Activated CD8-positive, alpha-beta T cell treated with anti-CD3 and anti-CD28 coated beads for 36 hours (primary cell): ENCODE measurements at regions not wholly inside any gene's neighbourhood (a gene's known extent, or its start where the extent isn't known, plus 50 kb on each side); places are given as distances from the start of the nearest gene placed in this dataset.

ENCODE experiments used
- ATAC-seq: fragments of 200-7000 bp; cut with Tn5 transposase; one replicate; pipeline ENCODE4 v1.10.0; 2021; ENCODE audit warnings: mild to moderate bottlenecking, moderate library complexity
- CTCF ChIA-PET: fragments of 350-600 bp; sonication (Branson Sonifier 250); formaldehyde crosslinking; loops from one replicate; lab custom pipeline; 2021; ENCODE audit warnings: antibody characterized with exemption; lab: Charles Lee
- POLR2A ChIA-PET: fragments of 350-600 bp; sonication (Branson Sonifier 250); formaldehyde crosslinking; loops from one replicate; lab custom pipeline; 2021; ENCODE audit warnings: antibody characterized with exemption; lab: Charles Lee
- DNase-seq: peaks from one replicate; pipeline ENCODE4 v3.0.0-alpha.2; 2020
- H3K27ac Mint-ChIP-seq: one replicate; pipeline ENCODE4 v1.8.0; 2021; ENCODE audit warnings: mild to moderate bottlenecking, mixed read lengths
- H3K27me3 Mint-ChIP-seq: one replicate; pipeline ENCODE4 v1.8.0; 2021; ENCODE audit warnings: mixed read lengths
- H3K36me3 Mint-ChIP-seq: one replicate; pipeline ENCODE4 v1.8.0; 2021; ENCODE audit warnings: low read depth, mixed read lengths
- H3K4me1 Mint-ChIP-seq: one replicate; pipeline ENCODE4 v1.8.0; 2021; ENCODE audit warnings: low read depth, mixed read lengths
- H3K4me3 Mint-ChIP-seq: one replicate; pipeline ENCODE4 v1.8.0; 2021; ENCODE audit warnings: mild to moderate bottlenecking, moderate library complexity, mixed read lengths
- H3K9me3 Mint-ChIP-seq: one replicate; pipeline ENCODE4 v1.8.0; 2021; ENCODE audit warnings: mixed read lengths
- intact Hi-C: fragments of 100-400 bp; cut with micrococcal nuclease; formaldehyde crosslinking; loops from one replicate; pipeline ENCODE4 v1.10.0; 2022
- TF ChIP-seq, protein P1 (sequence below): fragments of 200-600 bp; IDR thresholded peaks from one replicate; pipeline ENCODE4 v1.8.0; 2022; ENCODE audit warnings: antibody characterized with exemption, mild to moderate bottlenecking

DNA sequence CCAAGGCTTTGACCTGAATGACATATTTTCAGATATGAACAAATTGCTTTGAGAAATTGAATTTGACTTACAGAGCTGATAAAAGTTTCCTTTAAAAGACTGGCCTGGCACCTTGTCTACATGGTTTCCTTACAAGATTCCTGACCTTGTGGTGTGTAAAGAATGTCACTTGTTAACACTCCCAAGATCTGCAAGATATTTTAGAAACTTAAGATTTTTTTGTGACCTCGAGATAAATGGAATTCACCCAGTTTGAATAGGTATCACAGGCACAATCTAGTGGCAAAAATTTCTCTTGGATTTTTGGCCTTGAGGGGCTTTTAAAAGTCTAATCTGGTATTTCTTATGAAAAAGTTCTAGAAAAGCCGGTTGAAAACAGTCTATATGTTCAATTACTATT is 1568.9 kb upstream of the IGFBP7 start:
- Mint-ChIP-seq H3K27ac (no peak overlapping the region), H3K27me3 (no peaks in the 10 kb centered on the region), H3K9me3 (peaks cover 4% of the 10 kb centered on the region), H3K4me3 (no peak overlapping the region), H3K36me3 (no peaks in the 10 kb centered on the region), H3K4me1 (no peaks in the 10 kb centered on the region)
- intact Hi-C loops = no loop called here
- TF ChIP-seq, protein P1, sequence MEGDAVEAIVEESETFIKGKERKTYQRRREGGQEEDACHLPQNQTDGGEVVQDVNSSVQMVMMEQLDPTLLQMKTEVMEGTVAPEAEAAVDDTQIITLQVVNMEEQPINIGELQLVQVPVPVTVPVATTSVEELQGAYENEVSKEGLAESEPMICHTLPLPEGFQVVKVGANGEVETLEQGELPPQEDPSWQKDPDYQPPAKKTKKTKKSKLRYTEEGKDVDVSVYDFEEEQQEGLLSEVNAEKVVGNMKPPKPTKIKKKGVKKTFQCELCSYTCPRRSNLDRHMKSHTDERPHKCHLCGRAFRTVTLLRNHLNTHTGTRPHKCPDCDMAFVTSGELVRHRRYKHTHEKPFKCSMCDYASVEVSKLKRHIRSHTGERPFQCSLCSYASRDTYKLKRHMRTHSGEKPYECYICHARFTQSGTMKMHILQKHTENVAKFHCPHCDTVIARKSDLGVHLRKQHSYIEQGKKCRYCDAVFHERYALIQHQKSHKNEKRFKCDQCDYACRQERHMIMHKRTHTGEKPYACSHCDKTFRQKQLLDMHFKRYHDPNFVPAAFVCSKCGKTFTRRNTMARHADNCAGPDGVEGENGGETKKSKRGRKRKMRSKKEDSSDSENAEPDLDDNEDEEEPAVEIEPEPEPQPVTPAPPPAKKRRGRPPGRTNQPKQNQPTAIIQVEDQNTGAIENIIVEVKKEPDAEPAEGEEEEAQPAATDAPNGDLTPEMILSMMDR = no peak
- DNase-seq (no peak), ATAC-seq (no peak)
- ChIA-PET CTCF (no interaction called here), POLR2A (no interaction called here)

DNA sequence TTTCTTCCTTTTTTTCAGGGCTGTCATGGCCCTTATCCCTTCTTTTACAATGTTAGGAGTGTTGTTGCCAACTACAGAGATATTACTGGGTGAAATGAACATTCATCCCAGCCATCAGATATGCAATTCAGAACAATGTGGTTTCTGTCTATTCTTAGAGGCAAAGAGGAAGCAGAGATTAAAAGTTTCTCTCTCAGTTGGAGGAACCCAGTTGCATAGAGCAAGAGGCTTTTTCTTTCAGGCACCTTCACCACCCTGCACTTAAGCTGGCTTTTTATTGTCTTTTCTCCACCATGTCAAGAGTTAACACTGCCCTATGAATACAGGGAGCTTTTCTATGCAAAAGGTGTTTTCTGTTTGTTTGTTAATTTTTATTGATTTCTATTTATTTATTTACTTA is 1559.6 kb upstream of the IGFBP7 start:
- H3K9me3 Mint-ChIP-seq = peaks cover 9% of the 10 kb centered on the region
- TF ChIP-seq, protein P1 = no peak
- CTCF ChIA-PET = no interaction called here
- no peaks in the 10 kb centered on the region for H3K36me3 Mint-ChIP-seq
- no peak for DNase-seq
- POLR2A ChIA-PET = no interaction called here
- intact Hi-C loops = no loop called here
- no peaks in the 10 kb centered on the region for H3K27me3 Mint-ChIP-seq
- H3K4me3 Mint-ChIP-seq = no peak overlapping the region
- ATAC-seq = no peak
- H3K4me1 Mint-ChIP-seq = no peaks in the 10 kb centered on the region
- H3K27ac Mint-ChIP-seq = no peak overlapping the region

DNA sequence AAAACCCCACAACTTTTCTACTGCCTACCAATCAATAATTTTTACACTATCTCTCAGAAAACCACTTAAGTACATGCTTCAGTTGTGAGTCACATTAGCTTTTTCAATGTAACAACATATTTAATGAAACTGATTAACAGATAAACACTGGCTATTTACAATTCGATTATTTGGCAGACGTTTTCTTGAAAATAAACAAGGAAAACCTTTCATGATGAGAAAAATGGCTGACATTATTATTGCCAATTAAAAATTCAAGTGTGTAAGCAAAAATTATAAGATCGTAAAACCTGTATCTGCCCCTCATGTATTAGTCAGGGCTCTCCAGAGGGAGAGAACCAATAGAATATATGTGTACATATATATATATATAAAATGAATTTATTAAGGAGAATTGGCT is 1555.5 kb upstream of the IGFBP7 start:
- no peaks in the 10 kb centered on the region for H3K36me3 Mint-ChIP-seq
- H3K4me1 Mint-ChIP-seq = no peaks in the 10 kb centered on the region
- no peak overlapping the region for H3K27ac Mint-ChIP-seq
- no peak for DNase-seq
- no peak overlapping the region for H3K4me3 Mint-ChIP-seq
- intact Hi-C loops = no loop called here
- H3K27me3 Mint-ChIP-seq = no peaks in the 10 kb centered on the region
- TF ChIP-seq, protein P1 = no peak
- POLR2A ChIA-PET = no interaction called here
- ATAC-seq = no peak
- CTCF ChIA-PET = no interaction called here
- peaks cover 9% of the 10 kb centered on the region for H3K9me3 Mint-ChIP-seq

DNA sequence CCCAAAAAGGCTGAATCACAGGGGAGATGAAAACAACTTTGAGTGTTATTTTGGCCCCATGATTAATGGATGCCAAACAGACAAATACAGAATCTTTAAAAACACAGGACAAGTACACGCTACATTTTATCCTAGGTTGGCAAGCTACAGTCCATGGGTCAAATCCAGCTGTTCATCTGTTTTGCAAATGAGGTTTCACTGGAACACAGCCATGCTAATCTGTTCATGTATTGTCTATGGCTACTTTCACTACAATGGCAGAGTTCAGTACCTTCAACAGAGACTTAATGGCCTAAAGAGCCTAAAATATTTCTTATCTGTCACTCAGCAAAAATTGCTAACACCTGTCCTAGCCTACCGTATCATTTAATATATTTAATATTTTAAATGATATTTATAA is 1548.5 kb upstream of the IGFBP7 start:
- Mint-ChIP-seq H3K9me3 (peaks cover 6% of the 10 kb centered on the region), H3K4me1 (no peaks in the 10 kb centered on the region), H3K36me3 (no peaks in the 10 kb centered on the region), H3K27ac (no peak overlapping the region), H3K27me3 (no peaks in the 10 kb centered on the region), H3K4me3 (no peak overlapping the region)
- ChIA-PET CTCF (no interaction called here), POLR2A (no interaction called here)
- DNase-seq (no peak), ATAC-seq (no peak)
- intact Hi-C loops = no loop called here
- TF ChIP-seq, protein P1 = no peak

DNA sequence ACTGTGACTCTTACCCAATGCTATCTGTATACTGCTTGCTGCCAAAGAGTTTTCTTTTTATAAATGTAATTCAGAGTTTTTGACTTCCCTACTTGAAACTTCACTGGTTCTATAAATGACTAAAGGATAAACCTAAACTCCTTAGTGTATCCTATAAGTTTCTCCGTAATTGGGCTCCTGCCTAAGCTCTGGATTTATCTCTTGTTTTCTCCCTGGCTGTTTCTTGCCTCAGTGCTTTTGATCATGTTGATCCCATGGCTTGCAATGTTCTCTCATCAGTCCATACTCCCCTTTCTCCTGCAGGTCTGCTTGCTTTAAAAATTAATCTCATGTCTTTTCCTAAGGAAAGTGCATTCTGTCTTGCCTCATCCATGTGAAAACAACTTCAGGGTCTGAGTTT is 1543.1 kb upstream of the IGFBP7 start:
- TF ChIP-seq, protein P1 = no peak
- no peaks in the 10 kb centered on the region for H3K27me3 Mint-ChIP-seq
- ATAC-seq (no peak), DNase-seq (no peak)
- H3K4me3 Mint-ChIP-seq = no peak overlapping the region
- peaks cover 8% of the 10 kb centered on the region for H3K9me3 Mint-ChIP-seq
- ChIA-PET POLR2A (no interaction called here), CTCF (no interaction called here)
- no peaks in the 10 kb centered on the region for H3K4me1 Mint-ChIP-seq
- H3K27ac Mint-ChIP-seq = no peak overlapping the region
- no peaks in the 10 kb centered on the region for H3K36me3 Mint-ChIP-seq
- intact Hi-C loops = no loop called here
